HG03103 (cell line): ENCODE measurements at regions not wholly inside any gene's neighbourhood (a gene's known extent, or its start where the extent isn't known, plus 50 kb on each side); places are given as distances from the start of the nearest gene placed in this dataset.
"Not testable (repeated sequence)": the region's sequence is repeated elsewhere in the genome, so short reads cannot be mapped to it uniquely, and the experiment has no call there.

Experiments used
- ATAC-seq: cut with Tn5 transposase; IDR thresholded peaks from one replicate; pipeline ENCODE4 v1.9.1; 2021; ENCODE audit warnings: low read depth; ENCODE audit not compliant: unreplicated experiment

DNA sequence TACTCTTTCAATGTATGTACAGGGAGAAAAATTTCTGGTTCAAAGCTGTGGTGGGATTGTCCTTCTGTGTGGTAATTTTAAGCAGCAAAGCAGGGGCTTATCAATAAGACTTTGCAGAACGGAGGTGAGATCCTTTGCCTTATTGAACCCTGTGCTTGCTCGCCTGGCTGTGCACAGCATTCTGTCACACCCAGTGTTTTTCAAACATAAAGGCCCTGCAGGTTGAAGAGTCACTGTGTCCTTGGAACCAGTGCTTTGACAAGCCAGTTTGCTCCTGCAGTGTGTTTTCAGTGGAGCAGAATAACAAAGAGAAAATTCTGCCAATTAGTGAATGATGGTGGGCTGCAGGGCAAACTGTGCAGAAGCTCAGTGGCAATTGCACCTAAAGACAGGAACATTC, 236.7 kb upstream of the PCSK5 start:
- no peak for ATAC-seq

DNA sequence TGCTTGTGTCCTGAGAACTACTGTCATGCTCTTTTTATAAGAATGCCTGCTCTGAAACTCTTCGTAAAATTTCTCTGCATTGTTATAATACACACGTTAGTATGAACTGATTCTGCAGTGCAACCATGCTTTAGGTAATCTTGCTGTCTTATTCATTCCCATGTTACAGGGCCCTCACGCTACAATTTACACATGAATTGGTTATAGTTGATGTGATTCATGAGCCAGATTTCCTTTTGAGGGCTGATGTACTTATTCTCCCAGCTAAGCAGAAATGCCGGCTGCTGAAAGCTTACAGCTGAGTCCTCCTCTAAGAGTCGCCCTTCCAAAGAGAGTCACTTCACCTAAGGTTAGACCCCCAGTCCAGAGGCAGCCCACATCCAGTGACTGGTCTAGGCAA, 233.5 kb upstream of the PCSK5 start:
- ATAC-seq = no peak

DNA sequence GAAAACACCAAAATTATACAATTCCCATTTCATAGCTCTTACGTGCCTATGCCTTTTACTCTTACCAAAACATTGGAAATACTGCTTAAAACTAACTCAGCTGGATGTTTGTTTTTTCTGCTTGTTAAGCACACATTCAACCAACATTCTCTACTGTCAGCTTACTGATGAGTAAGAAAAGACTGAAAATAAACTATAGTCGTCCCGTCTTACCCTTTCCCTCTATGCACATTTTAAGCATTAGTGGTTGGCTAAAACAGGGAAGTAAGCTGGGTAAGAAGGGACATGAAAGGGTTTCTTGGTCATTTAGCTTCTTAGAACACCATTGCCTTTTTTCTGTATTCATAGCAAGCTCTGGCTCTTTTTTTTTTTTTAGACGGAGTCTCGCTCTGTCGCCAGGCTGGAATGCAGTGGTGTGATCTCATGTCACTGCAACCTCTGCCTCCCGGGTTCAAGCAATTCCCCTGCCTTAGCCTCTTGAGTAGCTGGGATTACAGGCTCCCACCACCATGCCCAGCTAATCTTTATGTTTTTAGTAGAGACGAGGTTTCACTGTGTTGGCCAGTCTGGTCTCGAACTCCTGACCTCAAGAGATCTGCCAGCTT, 232.1 kb upstream of the PCSK5 start:
- no peak for ATAC-seq

DNA sequence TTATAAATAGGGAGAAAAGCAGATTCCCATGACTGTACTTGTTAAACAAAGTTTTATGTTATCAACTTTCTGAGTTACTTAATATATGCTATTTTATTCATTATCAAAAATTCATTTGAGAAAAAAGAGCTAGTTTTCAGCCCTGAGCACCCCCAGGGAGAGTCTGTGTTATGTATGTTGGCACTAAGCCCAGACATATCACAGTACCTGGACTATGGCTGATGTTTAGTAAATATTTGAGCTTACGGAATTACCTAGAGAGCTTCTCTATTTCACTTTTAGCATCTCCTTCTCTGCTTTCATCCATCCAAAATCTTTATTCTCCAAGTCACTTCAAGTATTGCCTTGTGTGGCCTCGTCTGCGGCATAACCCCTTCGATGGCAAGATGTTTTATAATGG, 225.9 kb upstream of the PCSK5 start:
- ATAC-seq = no peak

DNA sequence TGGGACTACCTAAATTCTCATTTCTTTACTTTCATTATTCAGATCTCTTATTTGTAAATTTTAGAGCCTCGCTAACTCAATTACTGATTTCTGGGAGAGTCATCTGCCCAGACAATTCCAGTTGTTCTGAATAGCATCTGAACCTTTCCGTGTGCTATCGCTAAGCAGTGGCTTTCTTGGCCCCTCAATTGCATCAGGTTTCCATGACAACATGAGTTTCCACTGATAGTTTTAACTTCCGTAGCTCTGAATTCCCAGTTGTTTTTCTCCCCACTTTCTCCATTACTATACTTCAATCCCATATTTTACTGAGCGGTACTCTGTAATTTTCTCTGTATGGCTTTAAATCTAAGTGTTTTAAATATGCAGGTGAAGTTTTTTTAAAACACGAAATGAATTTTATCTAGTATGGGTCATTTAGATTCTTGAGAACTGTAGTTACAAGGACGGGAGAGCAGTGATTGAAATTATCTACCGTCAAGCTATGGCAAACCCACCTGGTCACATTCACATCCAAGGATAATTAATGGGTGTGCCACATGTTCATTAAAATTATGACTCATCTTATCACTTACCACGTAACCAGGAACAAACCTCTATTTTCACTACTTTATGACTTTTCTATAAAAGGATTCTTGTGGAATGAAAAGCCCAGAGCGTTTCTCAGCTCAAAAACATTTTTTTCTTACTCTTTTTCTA, 223.5 kb upstream of the PCSK5 start:
- no peak for ATAC-seq

DNA sequence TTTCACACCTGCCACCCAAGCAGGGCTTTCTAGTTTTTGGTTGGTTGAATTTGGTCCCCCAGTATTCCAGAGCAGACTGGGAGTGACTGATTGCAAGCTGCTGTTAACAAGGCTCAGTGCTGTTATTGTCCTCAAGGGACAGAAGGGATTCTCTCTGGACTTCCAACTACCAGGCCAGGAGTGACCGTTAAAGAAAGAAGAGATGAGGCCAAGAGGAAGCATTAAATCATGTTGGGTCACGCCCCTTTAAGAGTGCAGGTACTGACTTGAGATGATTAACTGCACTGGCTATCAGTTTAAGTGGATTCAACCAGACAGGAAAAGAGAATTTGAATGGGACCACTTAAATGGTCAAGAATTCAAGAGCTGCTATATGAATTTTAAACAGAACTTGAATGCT, 220.8 kb upstream of the PCSK5 start:
- no peak for ATAC-seq

DNA sequence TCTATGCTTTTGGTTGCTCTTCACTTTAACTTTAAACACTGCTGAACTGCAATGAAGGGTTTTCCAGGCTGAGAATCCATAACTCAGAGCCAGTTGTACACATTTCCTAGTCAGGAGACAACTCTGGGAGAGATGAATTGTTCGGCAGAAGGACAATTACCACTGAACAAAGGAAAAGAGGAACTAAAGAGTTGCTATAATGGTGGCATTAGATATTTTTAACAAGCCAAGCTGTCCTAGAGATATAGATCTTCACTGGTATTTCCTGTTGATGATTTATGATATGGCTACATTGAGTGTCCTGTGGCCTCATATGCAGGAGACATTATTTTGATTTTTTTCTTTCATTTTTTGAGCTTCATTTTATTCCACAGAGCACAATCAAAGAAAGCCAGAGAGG, 219.1 kb upstream of the PCSK5 start:
- ATAC-seq = no peak

DNA sequence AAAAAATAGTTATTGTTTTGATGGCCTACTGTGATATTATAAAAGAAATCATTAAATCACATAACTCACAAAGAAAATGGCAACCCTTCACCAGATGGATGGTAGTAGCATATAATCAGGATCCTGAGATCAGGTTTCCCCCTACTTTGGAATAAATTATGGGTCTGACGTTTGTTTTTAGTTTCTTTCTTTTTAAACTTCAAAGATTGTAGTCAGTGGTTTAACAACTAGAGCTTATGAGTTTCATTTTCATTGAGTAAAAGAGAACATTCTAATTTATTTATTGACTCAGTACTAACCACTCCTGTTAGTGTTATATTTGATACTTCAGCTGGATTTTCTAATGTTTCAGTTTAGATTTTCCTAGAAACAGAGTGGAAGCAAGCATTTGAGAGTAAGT, 218.0 kb upstream of the PCSK5 start:
- ATAC-seq = no peak

DNA sequence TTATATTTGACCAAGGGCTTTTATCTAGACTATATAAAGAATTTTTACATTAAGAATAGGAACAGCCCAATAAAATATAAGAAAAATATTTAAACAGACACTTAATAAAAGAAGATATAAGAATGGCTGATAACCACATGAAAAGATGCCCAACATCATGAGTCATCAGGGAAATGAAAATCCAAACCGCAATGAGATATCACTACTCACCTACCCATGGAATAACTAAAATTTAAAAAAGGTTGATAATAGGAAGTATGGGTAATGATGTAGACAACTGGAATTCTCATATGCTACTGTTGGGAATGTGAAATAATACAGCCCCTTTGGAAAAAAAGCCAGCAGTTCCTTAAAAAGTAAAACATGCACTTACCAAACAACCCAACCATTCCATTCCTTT, 206.9 kb upstream of the PCSK5 start:
- ATAC-seq = no peak

DNA sequence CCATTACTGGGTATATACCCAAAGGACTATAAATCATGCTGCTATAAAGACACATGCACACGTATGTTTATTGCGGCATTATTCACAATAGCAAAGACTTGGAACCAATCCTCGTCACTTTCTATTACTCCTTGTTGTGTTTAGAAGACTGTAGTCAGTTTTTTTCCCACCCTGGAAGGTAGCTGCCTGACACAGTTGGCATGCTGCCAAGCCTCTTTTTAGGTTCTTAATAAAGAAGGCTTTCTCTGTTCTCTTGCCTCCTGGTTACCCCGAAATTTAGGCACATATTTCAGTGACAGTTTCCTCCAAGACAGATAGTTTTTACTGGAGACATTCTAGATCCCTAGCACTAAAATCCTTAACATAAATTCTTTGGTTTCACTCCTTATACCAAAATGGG, 205.4 kb upstream of the PCSK5 start:
- ATAC-seq = no peak

DNA sequence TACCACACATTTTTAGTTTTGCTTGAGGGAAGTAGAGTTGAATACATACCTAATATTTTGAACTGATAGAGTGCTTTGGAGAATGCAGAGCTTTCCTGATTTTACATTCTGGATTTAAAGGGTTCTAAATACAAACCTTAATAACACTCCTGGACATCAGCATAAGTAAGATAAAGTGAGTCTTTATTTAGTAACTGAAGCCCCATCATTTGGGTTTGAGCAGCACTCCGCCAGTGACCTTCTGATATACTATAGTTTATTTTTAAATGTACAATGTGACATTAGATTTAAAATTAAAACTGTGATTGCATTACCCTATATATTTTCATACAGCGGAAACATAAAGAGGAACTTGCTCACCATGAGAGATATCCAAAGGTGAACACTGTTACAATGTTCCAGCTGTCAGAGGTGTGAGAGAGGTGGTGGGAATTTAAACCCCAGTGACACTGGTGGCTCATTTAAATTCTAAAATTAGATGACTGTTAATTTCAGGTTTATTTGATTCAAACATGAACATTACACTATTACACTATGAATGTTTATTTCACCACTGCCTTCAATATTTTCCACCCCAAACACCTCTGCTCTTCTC, 203.0 kb upstream of the PCSK5 start:
- no peak for ATAC-seq

DNA sequence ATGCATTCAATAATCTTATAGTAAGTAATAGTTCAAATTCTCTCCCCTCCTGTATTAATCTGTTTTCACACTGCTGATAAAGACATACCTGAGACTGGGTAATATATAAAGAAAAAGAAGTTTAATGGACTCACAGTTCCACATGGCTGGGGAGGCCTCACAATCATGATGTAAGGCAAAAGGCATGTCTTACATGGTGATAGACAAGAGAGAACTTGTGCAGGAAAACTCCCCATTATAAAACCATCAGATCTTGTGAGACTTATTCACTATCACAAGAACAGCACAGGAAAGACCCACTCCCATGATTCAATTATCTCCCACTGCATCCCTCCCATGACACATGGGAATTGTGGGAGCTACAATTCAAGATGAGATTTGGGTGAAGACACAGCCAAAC, 199.9 kb upstream of the PCSK5 start:
- not testable (repeated sequence) for ATAC-seq

DNA sequence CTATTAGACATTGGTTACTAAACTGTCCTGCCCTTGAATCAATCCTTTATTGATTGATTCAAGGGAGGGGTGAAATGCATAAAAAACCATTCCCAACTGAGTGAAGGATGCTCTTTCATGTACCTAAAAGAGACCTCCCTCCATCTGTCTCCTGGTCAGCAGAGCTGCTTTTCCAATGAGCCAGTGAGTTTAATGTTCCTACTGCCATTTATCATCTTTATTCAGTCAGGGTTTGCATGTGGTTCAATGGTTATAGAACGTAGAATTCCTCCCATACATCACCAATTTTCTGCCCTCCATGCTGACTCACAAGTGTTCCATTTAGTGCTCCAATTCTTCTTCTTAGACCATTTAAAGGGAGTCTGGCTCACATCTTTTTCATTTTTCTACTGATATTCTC, 199.1 kb upstream of the PCSK5 start:
- ATAC-seq = no peak

DNA sequence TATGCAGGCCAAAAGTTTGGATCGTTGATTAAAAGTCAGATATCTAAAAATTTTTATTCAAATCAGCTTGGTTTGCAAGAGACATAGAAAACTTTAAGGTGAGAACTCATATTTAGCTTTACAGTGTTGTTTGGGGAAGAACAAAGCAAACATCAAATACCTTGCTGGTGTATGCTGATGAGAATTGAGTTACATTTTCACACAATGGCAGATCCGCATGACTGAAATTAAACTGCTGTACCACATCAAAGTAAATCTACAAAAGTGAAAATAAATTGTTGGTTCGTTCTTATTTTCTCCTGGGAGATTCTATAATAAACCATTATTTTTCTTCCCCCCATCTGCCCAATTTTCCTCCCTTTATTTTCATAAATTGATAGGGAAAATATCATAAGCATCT, 198.2 kb upstream of the PCSK5 start:
- no peak for ATAC-seq

DNA sequence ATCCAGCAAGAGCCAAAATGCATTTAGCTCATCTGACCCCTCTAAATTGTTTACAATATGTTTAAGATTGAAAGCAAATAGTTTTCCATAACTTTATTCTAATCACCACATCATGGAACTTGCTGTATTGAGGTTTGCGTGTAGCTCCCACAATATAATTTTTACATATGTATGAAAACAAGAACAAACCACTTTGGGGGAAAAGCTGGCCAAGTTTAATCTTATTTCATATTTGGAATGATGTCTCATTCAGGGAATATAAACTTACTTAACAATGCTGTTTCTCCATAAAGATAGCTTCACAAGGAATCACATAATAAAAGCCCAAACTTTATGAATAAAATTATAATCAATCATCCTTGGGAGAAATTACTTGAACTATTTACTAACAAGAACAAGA, 194.6 kb upstream of the PCSK5 start:
- ATAC-seq = no peak

DNA sequence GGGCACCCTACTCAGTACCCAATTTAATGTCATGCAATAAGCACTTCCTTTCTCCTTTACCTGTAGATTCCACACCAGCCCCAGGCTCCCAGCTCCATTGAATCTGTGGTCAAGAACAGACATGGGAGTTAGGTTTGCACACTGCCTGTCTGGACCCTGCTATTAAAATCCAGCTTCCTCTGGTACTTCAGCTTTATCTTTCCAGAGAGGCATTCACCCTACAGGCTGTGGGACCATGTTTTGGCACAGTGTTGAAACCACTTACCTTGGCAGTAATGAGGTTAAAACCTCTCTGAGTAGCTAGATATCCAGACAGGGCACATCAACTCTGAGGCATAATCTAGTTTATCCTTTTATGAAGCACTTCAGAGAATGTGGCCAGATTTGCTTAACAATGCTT, 191.5 kb upstream of the PCSK5 start:
- ATAC-seq = no peak

DNA sequence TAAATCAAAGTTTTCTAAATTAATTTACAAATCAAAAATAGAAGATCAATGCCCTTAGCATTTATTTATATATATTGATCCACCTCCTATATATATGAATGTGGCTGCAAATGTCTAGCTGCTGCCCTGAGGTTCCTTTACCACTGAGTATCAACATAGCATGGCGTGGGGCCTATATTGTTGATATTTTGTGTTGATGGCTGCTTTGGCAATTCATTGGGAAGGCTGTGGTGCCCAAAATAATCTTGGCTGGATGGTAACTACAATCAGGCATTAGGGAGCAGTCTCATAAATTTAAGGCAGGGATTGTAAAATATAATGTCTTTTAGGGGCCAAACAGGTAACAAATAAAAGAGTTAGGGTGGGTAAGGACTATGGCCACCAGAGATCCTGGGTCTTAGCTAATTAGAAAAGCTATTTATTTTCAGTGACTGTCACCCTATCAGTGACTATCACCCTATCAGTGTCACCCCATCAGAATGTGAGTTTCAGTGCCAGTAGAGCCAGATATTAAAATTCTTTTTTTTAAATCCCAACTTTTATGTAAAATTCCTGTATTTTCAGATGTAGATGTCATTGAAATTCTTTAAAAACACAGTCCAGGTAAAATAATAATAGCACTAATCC, 190.7 kb upstream of the PCSK5 start:
- no peak for ATAC-seq

DNA sequence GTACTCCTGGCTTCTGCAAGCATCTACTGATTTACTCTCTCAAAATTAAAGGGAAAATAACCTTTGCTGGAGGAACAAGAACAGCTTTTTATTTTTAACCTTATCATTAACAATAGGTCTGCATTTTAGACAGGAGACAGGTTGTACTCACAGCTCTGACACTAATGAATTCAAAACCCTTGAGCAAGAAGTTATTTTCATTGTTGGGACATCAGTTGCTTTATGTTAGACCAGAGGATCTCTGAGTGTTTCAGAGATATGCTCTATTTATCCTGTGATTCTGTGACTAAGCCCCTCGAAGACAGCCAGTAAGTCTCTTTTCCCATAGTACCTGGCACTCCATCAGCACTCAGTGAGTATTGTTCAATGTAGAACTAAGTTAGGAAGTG, 190.2 kb upstream of the PCSK5 start:
- ATAC-seq = no peak

DNA sequence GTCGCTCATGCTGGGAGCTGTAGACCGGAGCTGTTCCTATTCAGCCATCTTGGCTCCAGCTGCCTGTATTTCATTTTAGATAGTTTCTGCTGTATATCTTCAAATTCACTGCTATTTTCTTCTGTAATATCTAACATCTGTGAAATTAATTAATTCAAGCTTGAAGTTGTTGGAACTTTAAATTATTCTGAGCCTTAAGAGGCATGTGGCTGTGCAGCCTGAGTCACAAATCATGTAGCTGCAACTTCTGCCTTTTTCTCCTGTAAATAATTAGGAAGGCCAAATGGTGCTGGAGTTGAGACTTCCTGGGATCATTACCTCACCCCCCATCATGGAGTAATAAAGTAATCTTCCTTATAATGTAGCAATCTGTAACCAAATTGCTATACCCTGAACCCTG, 183.3 kb upstream of the PCSK5 start:
- no peak for ATAC-seq

DNA sequence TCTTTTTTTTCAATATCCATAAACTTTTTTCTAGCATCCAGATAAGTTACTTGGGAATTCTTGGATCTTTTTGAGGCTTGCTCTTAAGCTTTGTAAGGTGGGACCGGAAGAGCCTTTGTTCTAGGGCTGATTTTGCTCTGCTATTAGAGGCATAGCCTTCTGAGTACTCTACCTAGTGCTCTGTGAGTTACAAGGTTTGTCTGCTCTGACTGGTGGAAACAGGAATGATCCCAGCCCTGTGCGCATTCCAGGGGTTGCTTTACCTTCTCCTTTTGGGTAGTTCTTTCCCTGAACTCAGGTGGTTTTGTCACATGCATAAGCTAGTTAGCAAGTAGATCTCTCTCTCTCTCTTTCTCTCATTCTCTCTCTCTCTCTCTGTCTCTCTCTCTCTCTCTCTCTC, 180.8 kb upstream of the PCSK5 start:
- ATAC-seq = no peak

DNA sequence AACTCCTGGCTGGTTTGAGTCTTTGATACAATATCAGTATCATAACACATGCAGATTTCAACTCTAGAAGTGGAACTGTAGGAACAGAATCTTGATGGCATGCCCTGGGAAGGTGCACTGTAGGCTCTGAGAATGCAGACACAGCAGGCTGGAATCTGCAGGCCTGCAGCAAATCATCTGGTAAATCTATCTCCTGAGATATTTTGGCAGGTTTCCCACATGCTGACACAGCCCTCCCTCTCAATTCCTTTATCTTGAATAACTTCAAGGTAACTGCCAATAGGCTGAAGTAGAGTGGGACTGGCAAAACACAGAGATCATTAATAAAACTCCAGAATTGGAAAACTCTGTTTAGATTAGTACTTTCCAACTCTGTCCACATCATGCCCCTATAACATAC, 177.8 kb upstream of the PCSK5 start:
- ATAC-seq = no peak

DNA sequence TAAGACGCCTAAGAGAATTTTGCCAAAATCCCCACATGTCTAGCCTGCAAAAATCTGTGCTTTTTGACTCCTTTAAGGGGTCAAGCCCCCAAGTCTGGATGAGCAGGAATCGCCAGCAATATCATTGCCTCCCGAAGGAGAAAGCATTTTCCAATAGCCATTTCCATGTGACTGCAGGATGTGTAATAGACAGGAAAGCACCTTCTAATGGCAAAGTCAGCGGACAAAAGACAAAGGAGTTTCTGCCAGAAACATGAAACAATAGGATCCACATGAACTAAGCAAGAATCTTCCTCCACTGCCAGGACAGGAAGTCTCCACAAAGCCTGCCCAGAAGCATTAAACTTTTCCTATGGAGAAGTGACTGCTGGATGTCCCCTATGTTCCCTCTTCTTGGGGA, 177.1 kb upstream of the PCSK5 start:
- no peak for ATAC-seq
